Colonic mucosa (tissue), 4 donors: ENCODE measurements at regions not wholly inside any gene's neighbourhood (a gene's known extent, or its start where the extent isn't known, plus 50 kb on each side); places are given as distances from the start of the nearest gene placed in this dataset.

Experiments
- DNase-seq: peaks from one replicate; pipeline ENCODE4 v3.0.0-alpha.2; 2020
- H3K27ac ChIP-seq: fragments of 200-600 bp; one replicate; pipeline ENCODE4 v1.8.0; 2021
- H3K27me3 ChIP-seq: fragments of 200-600 bp; one replicate; pipeline ENCODE4 v1.8.0; 2021
- H3K36me3 ChIP-seq: fragments of 200-600 bp; one replicate; pipeline ENCODE4 v1.8.0; 2021
- H3K4me1 ChIP-seq: fragments of 200-600 bp; one replicate; pipeline ENCODE4 v1.8.0; 2021; ENCODE audit warnings: mild to moderate bottlenecking
- H3K4me3 ChIP-seq: fragments of 200-600 bp; one replicate; pipeline ENCODE4 v1.8.0; 2021
- H3K9ac ChIP-seq, 2 donors: one replicate each; pipeline ENCODE4 v1.7.0; 2013; ENCODE audit warnings: control low read depth in 2 of 2, low read depth in 2 of 2, low read length in 2 of 2
- H3K9me3 ChIP-seq: fragments of 200-600 bp; one replicate; pipeline ENCODE4 v1.8.0; 2021
- intact Hi-C: fragments of 100-400 bp; cut with DNase I; formaldehyde crosslinking; loops from one replicate; pipeline ENCODE4 v1.14.1; 2022
- TF ChIP-seq, protein P1 (sequence below): fragments of 200-600 bp; IDR thresholded peaks from one replicate; pipeline ENCODE4 v1.8.0; 2022; ENCODE audit warnings: antibody characterized with exemption, mild to moderate bottlenecking
- donor health status: healthy.
- donor health status: DM: no; HTN: no; CAD: no.
- donor health status: DM: no; HTN: no; CAD: no.

DNA sequence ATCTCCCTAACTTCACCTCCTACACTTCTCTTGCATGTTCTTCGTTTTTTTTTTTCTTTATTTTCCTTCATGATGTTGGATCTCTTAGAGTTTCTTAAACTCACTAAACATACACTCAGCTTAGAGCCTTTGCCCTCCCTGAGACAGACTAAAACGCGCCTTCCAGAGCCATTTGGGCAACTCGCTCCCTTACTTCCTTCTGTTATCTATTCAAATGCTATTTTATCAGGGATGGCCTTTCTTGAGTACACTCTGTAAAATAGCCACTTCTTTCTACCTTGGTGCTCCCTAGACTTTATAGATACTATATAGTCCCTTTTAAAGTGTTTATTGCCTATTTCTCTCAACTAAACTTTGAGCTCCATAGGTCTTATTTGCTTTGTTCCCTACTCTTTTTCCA, 598.2 kb upstream of the NECTIN3 start:
- no peaks in the 10 kb centered on the region for H3K4me1 ChIP-seq
- no peaks in the 10 kb centered on the region for H3K27me3 ChIP-seq
- H3K36me3 ChIP-seq: no peaks in the 10 kb centered on the region
- H3K9me3 ChIP-seq: no peaks in the 10 kb centered on the region
- H3K27ac ChIP-seq: no peak overlapping the region
- intact Hi-C loops: no loop called here
- DNase-seq: peak; percentile 62
- no peak overlapping the region for H3K9ac ChIP-seq
- no peak overlapping the region for H3K4me3 ChIP-seq
- TF ChIP-seq, protein P1, sequence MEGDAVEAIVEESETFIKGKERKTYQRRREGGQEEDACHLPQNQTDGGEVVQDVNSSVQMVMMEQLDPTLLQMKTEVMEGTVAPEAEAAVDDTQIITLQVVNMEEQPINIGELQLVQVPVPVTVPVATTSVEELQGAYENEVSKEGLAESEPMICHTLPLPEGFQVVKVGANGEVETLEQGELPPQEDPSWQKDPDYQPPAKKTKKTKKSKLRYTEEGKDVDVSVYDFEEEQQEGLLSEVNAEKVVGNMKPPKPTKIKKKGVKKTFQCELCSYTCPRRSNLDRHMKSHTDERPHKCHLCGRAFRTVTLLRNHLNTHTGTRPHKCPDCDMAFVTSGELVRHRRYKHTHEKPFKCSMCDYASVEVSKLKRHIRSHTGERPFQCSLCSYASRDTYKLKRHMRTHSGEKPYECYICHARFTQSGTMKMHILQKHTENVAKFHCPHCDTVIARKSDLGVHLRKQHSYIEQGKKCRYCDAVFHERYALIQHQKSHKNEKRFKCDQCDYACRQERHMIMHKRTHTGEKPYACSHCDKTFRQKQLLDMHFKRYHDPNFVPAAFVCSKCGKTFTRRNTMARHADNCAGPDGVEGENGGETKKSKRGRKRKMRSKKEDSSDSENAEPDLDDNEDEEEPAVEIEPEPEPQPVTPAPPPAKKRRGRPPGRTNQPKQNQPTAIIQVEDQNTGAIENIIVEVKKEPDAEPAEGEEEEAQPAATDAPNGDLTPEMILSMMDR: no peak

DNA sequence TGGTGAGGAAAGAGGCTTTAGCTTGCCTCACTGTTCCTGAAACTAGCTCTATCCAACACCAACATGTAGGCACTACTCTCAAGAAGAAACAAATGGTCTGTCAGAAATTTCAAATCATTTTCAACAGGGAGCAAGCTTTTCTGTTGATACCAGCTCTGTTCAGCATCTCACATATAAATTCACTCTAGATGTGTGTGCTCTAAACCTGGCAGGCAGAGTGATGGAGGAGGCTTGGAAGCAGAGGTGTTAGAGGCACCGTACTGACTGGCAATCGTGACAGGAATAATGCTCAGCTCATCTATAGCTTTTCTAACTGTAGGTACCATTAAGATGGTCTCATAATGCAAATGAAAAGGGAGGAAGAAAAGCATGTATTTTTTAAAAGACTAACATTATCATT, 597.2 kb upstream of the NECTIN3 start:
- H3K36me3 ChIP-seq: no peaks in the 10 kb centered on the region
- H3K27ac ChIP-seq: no peak overlapping the region
- H3K9ac ChIP-seq: no peak overlapping the region
- intact Hi-C loops: no loop called here
- no peak for DNase-seq
- no peaks in the 10 kb centered on the region for H3K4me1 ChIP-seq
- H3K27me3 ChIP-seq: no peaks in the 10 kb centered on the region
- no peaks in the 10 kb centered on the region for H3K9me3 ChIP-seq
- no peak overlapping the region for H3K4me3 ChIP-seq
- TF ChIP-seq, protein P1: no peak

DNA sequence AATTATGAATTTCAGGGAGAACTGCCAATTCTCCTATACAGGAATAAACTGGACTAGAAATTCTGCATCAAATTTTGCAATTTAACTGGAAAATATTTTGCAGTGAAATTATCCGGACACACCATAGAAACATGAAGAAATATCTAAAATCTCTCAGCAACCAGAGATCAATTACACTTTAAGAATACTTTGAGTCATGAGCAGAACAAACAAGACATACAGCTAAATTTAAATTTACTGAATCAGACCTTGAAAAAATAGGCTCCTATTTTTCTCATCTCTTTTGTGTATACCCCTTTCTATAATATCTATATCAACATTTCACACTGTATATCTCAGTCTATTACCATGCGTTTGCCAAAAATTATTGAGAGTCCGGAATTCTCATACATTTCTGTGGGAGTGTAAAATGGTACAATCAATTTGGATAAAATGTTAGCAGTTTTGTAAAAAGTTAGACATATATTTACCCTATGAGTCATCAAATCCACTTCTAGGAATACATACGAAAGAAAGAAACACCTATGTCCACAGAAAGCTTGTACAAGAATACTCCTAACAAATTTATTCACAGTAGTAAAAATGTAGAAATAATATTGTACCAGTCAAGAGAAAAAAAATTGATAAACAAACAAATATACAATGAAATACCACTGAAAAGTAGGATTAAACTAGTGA, 593.1 kb upstream of the NECTIN3 start:
- H3K4me3 ChIP-seq: no peak overlapping the region
- intact Hi-C loops: no loop called here
- no peaks in the 10 kb centered on the region for H3K27me3 ChIP-seq
- no peaks in the 10 kb centered on the region for H3K4me1 ChIP-seq
- TF ChIP-seq, protein P1: no peak
- DNase-seq: no peak
- H3K27ac ChIP-seq: no peak overlapping the region
- H3K9me3 ChIP-seq: no peaks in the 10 kb centered on the region
- H3K36me3 ChIP-seq: no peaks in the 10 kb centered on the region
- H3K9ac ChIP-seq: no peak overlapping the region

DNA sequence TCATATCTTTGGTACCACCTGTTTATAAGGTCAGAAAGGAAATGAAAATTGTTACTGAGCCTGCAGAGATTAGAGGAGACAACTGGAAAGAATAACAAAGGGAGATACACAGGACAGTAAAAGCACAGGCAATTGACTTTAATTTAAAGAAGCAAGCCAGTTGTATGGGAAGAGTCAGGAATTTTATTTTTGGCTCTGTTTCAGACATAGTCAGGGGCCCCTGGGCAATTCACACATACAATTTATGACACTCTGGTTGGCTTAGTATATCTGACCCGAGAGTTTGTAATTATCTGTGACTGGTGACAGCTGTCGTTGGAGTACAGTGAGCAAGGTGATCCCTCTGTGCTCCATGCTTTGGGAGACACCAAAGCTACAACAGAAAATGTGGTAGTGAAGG, 591.9 kb upstream of the NECTIN3 start:
- H3K9me3 ChIP-seq: no peaks in the 10 kb centered on the region
- H3K4me3 ChIP-seq: no peak overlapping the region
- intact Hi-C loops: no loop called here
- no peak overlapping the region for H3K9ac ChIP-seq
- H3K4me1 ChIP-seq: no peaks in the 10 kb centered on the region
- no peak overlapping the region for H3K27ac ChIP-seq
- no peaks in the 10 kb centered on the region for H3K36me3 ChIP-seq
- TF ChIP-seq, protein P1: no peak
- no peaks in the 10 kb centered on the region for H3K27me3 ChIP-seq
- DNase-seq: no peak

DNA sequence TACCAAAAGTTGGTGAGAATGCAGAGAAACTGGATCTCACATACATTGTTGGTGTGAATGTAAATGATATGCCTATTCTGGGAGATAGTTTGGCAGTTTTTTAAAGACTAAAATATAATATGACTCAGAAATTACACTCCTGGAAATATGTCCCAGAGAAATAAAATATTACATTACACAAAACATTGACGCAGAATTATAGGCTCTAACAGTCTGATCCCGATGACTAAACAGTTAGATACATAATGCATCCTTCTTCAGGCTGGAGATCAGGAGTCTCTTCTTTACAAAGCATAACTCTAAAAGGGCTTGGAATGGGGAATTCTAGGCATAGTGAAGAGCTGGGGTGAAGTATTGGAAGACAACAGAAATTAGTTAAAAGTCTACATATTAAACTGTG, 586.2 kb upstream of the NECTIN3 start:
- no peak for DNase-seq
- H3K4me3 ChIP-seq: no peak overlapping the region
- H3K27ac ChIP-seq: no peak overlapping the region
- TF ChIP-seq, protein P1: no peak
- H3K9me3 ChIP-seq: no peaks in the 10 kb centered on the region
- H3K4me1 ChIP-seq: no peaks in the 10 kb centered on the region
- no peaks in the 10 kb centered on the region for H3K27me3 ChIP-seq
- H3K9ac ChIP-seq: no peak overlapping the region
- intact Hi-C loops: no loop called here
- H3K36me3 ChIP-seq: no peaks in the 10 kb centered on the region
